PFSK-1 (cell line): ENCODE measurements at regions not wholly inside any gene's neighbourhood (a gene's known extent, or its start where the extent isn't known, plus 50 kb on each side); places are given as distances from the start of the nearest gene placed in this dataset.

Experiments
- POLR2AphosphoS5 ChIP-seq: IDR thresholded peaks from 2 replicates; pipeline ENCODE4 v1.6.1; 2012; ENCODE audit warnings: low read depth, mild to moderate bottlenecking, control low read depth, low read length, moderate library complexity
- REST ChIP-seq, 2 experiments: IDR thresholded peaks; 2 replicates each; pipeline versions ENCODE4 v1.6.1 to v1.8.0; 2011 to 2012; ENCODE audit warnings: low read depth in 2 of 2, low read length in 2 of 2, control low read depth in 1 of 2, inconsistent platforms in 1 of 2, mild to moderate bottlenecking in 1 of 2, moderate library complexity in 1 of 2; ENCODE audit not compliant: insufficient read depth in 1 of 2
- SIN3A ChIP-seq: IDR thresholded peaks from 2 replicates; pipeline ENCODE4 v1.6.1; 2012; ENCODE audit warnings: mild to moderate bottlenecking, low read length, moderate library complexity, borderline replicate concordance; ENCODE audit not compliant: insufficient read depth
- TAF1 ChIP-seq: IDR thresholded peaks from 2 replicates; pipeline ENCODE4 v1.6.1; 2012; ENCODE audit warnings: low read length, control low read depth, borderline replicate concordance; ENCODE audit not compliant: insufficient read depth

- TF ChIP-seq SIN3A (no peak), REST (IDR thresholded peaks at IDR 0.05; ENCODE audit: insufficient read depth in 1 of 2, low read depth in 2 of 2, low read length in 2 of 2) (no peak), TAF1 (no peak), POLR2AphosphoS5 (no peak)
Observed at GRCh38 chr20:40962733-40963504, 65.7 kb upstream of the TOP1 start.
